ENCODE measurements at regions not wholly inside any gene's neighbourhood (a gene's known extent, or its start where the extent isn't known, plus 50 kb on each side); places are given as distances from the start of the nearest gene placed in this dataset.

- TF ChIP-seq PAX5 (IDR thresholded peaks at IDR 0.05; ENCODE audit: insufficient read depth, low read length, severe bottlenecking) (no peak), SPI1 (IDR thresholded peaks at IDR 0.05; ENCODE audit: low read depth, low read length) (no peak), POLR2AphosphoS5 (IDR thresholded peaks at IDR 0.05; ENCODE audit: low read depth, low read length) (no peak), POU2F2 (IDR thresholded peaks at IDR 0.05; ENCODE audit: low read depth, low read length) (no peak), TAF1 (IDR thresholded peaks at IDR 0.05; ENCODE audit: low read depth, low read length) (no peak), POLR2A (IDR thresholded peaks at IDR 0.05; ENCODE audit: low read depth, low read length) (no peak)
- no peak for DNase-seq (ENCODE audit: insufficient read length, low spot score)
- peak; percentile 40 for FAIRE-seq
Measured at GRCh38 chr20:40532103-40532502, 156.9 kb downstream of the MAFB start.

- no peak for FAIRE-seq
Measured at GRCh38 chr20:40525351-40525750, 163.7 kb downstream of the MAFB start.

GRCh38 chr20:40524071-40524470 is 165.0 kb downstream of the MAFB start:
- DNase-seq (ENCODE audit: insufficient read length, low spot score) (no peak), FAIRE-seq (no peak)
- TF ChIP-seq POU2F2 (IDR thresholded peaks at IDR 0.05; ENCODE audit: low read depth, low read length) (no peak), TAF1 (IDR thresholded peaks at IDR 0.05; ENCODE audit: low read depth, low read length) (no peak), SPI1 (IDR thresholded peaks at IDR 0.05; ENCODE audit: low read depth, low read length) (no peak), POLR2AphosphoS5 (IDR thresholded peaks at IDR 0.05; ENCODE audit: low read depth, low read length) (no peak)

More at GRCh38 chr20:40525351-40525750, 163.7 kb downstream of the MAFB start:
- DNase-seq (ENCODE audit: insufficient read length, low spot score): no peak
- TF ChIP-seq TAF1 (IDR thresholded peaks at IDR 0.05; ENCODE audit: low read depth, low read length): no peak
- TF ChIP-seq POLR2A (IDR thresholded peaks at IDR 0.05; ENCODE audit: low read depth, low read length): no peak
- no peak for TF ChIP-seq PAX5 (IDR thresholded peaks at IDR 0.05; ENCODE audit: insufficient read depth, low read length, severe bottlenecking)
- no peak for TF ChIP-seq POLR2AphosphoS5 (IDR thresholded peaks at IDR 0.05; ENCODE audit: low read depth, low read length)
- TF ChIP-seq SPI1 (IDR thresholded peaks at IDR 0.05; ENCODE audit: low read depth, low read length): no peak
- TF ChIP-seq POU2F2 (IDR thresholded peaks at IDR 0.05; ENCODE audit: low read depth, low read length): no peak

- DNase-seq (ENCODE audit: insufficient read length, low spot score) (no peak), FAIRE-seq (no peak)
- TF ChIP-seq POLR2AphosphoS5 (IDR thresholded peaks at IDR 0.05; ENCODE audit: low read depth, low read length) (no peak), TAF1 (IDR thresholded peaks at IDR 0.05; ENCODE audit: low read depth, low read length) (no peak), SPI1 (IDR thresholded peaks at IDR 0.05; ENCODE audit: low read depth, low read length) (no peak), POU2F2 (IDR thresholded peaks at IDR 0.05; ENCODE audit: low read depth, low read length) (no peak), POLR2A (IDR thresholded peaks at IDR 0.05; ENCODE audit: low read depth, low read length) (no peak), PAX5 (IDR thresholded peaks at IDR 0.05; ENCODE audit: insufficient read depth, low read length, severe bottlenecking) (no peak)
Measured at GRCh38 chr20:40522405-40522804, 166.6 kb downstream of the MAFB start.

GRCh38 chr20:40521962-40522361 is 167.1 kb downstream of the MAFB start:
- DNase-seq (ENCODE audit: insufficient read length, low spot score): no peak
- no peak for FAIRE-seq
- no peak for TF ChIP-seq TAF1 (IDR thresholded peaks at IDR 0.05; ENCODE audit: low read depth, low read length)
- no peak for TF ChIP-seq SPI1 (IDR thresholded peaks at IDR 0.05; ENCODE audit: low read depth, low read length)
- no peak for TF ChIP-seq POLR2AphosphoS5 (IDR thresholded peaks at IDR 0.05; ENCODE audit: low read depth, low read length)

GRCh38 chr20:40519918-40520317 is 169.1 kb downstream of the MAFB start:
- TF ChIP-seq TAF1 (IDR thresholded peaks at IDR 0.05; ENCODE audit: low read depth, low read length) (no peak), POLR2AphosphoS5 (IDR thresholded peaks at IDR 0.05; ENCODE audit: low read depth, low read length) (no peak), SPI1 (IDR thresholded peaks at IDR 0.05; ENCODE audit: low read depth, low read length) (no peak), PAX5 (IDR thresholded peaks at IDR 0.05; ENCODE audit: insufficient read depth, low read length, severe bottlenecking) (no peak), POU2F2 (IDR thresholded peaks at IDR 0.05; ENCODE audit: low read depth, low read length) (no peak), POLR2A (IDR thresholded peaks at IDR 0.05; ENCODE audit: low read depth, low read length) (no peak)
- no peak for FAIRE-seq
- no peak for DNase-seq (ENCODE audit: insufficient read length, low spot score)

- TF ChIP-seq SPI1 (IDR thresholded peaks at IDR 0.05; ENCODE audit: low read depth, low read length) (no peak), POU2F2 (IDR thresholded peaks at IDR 0.05; ENCODE audit: low read depth, low read length) (no peak), POLR2AphosphoS5 (IDR thresholded peaks at IDR 0.05; ENCODE audit: low read depth, low read length) (no peak), PAX5 (IDR thresholded peaks at IDR 0.05; ENCODE audit: insufficient read depth, low read length, severe bottlenecking) (no peak), TAF1 (IDR thresholded peaks at IDR 0.05; ENCODE audit: low read depth, low read length) (no peak), POLR2A (IDR thresholded peaks at IDR 0.05; ENCODE audit: low read depth, low read length) (no peak)
- no peak for FAIRE-seq
- DNase-seq (ENCODE audit: insufficient read length, low spot score): no peak
Measured at GRCh38 chr20:40512994-40513393, 176.0 kb downstream of the MAFB start.

GRCh38 chr20:40512591-40512990 is 176.4 kb downstream of the MAFB start:
- TF ChIP-seq POLR2AphosphoS5 (IDR thresholded peaks at IDR 0.05; ENCODE audit: low read depth, low read length) (no peak), PAX5 (IDR thresholded peaks at IDR 0.05; ENCODE audit: insufficient read depth, low read length, severe bottlenecking) (no peak), POLR2A (IDR thresholded peaks at IDR 0.05; ENCODE audit: low read depth, low read length) (no peak), SPI1 (IDR thresholded peaks at IDR 0.05; ENCODE audit: low read depth, low read length) (no peak)
- FAIRE-seq (no peak), DNase-seq (ENCODE audit: insufficient read length, low spot score) (no peak)

- no peak for DNase-seq (ENCODE audit: insufficient read length, low spot score)
- no peak for FAIRE-seq
- TF ChIP-seq SPI1 (IDR thresholded peaks at IDR 0.05; ENCODE audit: low read depth, low read length): no peak
- TF ChIP-seq PAX5 (IDR thresholded peaks at IDR 0.05; ENCODE audit: insufficient read depth, low read length, severe bottlenecking): no peak
- no peak for TF ChIP-seq POLR2A (IDR thresholded peaks at IDR 0.05; ENCODE audit: low read depth, low read length)
- no peak for TF ChIP-seq TAF1 (IDR thresholded peaks at IDR 0.05; ENCODE audit: low read depth, low read length)
- no peak for TF ChIP-seq POLR2AphosphoS5 (IDR thresholded peaks at IDR 0.05; ENCODE audit: low read depth, low read length)
- no peak for TF ChIP-seq POU2F2 (IDR thresholded peaks at IDR 0.05; ENCODE audit: low read depth, low read length)
Measured at GRCh38 chr20:40511478-40511877, 177.6 kb downstream of the MAFB start.

GRCh38 chr20:40510622-40511021 is 178.4 kb downstream of the MAFB start:
- TF ChIP-seq SPI1 (IDR thresholded peaks at IDR 0.05; ENCODE audit: low read depth, low read length) (no peak), POLR2AphosphoS5 (IDR thresholded peaks at IDR 0.05; ENCODE audit: low read depth, low read length) (no peak), POU2F2 (IDR thresholded peaks at IDR 0.05; ENCODE audit: low read depth, low read length) (no peak), PAX5 (IDR thresholded peaks at IDR 0.05; ENCODE audit: insufficient read depth, low read length, severe bottlenecking) (no peak), TAF1 (IDR thresholded peaks at IDR 0.05; ENCODE audit: low read depth, low read length) (no peak), POLR2A (IDR thresholded peaks at IDR 0.05; ENCODE audit: low read depth, low read length) (no peak)
- FAIRE-seq (no peak), DNase-seq (ENCODE audit: insufficient read length, low spot score) (no peak)

All from GM12891 (cell line).